Ovary (tissue), 7 donors: ENCODE measurements at regions not wholly inside any gene's neighbourhood (a gene's known extent, or its start where the extent isn't known, plus 50 kb on each side); places are given as distances from the start of the nearest gene placed in this dataset.
A peak's percentile ranks its signal among the peaks of the same experiment; 100 is the strongest.
"Not testable (repeated sequence)": the region's sequence is repeated elsewhere in the genome, so short reads cannot be mapped to it uniquely, and the experiment has no call there.

Source experiments
- DNase-seq, 5 donors: peaks; one replicate each; pipeline ENCODE4 v3.0.0-alpha.2; 2019 to 2020
- H3K27ac ChIP-seq, 2 donors: fragments of 200-600 bp; one replicate each; pipeline versions ENCODE4 v1.5.1 to v1.8.0; 2019 to 2022
- H3K27me3 ChIP-seq: fragments of 200-600 bp; one replicate; pipeline ENCODE4 v1.8.0; 2022
- H3K36me3 ChIP-seq: fragments of 200-600 bp; sonication (generic); one replicate; pipeline ENCODE4 v1.5.1; 2019
- H3K4me1 ChIP-seq: one replicate; pipeline ENCODE4 v1.8.1; 2013; ENCODE audit warnings: mild to moderate bottlenecking, moderate library complexity; ENCODE audit not compliant: insufficient read depth
- H3K4me3 ChIP-seq: fragments of 200-600 bp; sonication (generic); one replicate; pipeline ENCODE4 v1.5.1; 2017
- H3K9me3 ChIP-seq, 2 donors: fragments of 200-600 bp in 1 of 2; sonication (generic) in 1 of 2; one replicate each; pipeline versions ENCODE4 v1.5.1 to v1.8.1; 2013 to 2019; ENCODE audit warnings: mild to moderate bottlenecking in 1 of 2, moderate library complexity in 1 of 2
- EP300 ChIP-seq: sonication (generic); formaldehyde crosslinking; IDR thresholded peaks from one replicate; pipeline ENCODE4 v1.6.1; 2017; ENCODE audit warnings: antibody characterized with exemption
- POLR2A ChIP-seq: fragments of 450-650 bp; IDR thresholded peaks from one replicate; pipeline ENCODE4 v1.6.1; 2017; ENCODE audit warnings: antibody characterized with exemption, mild to moderate bottlenecking, moderate library complexity
- WGBS, 3 donors: extraction: QIAGEN DNeasy Blood & Tissue Kit in 1 of 3; methylation state at CpG; one replicate each; pipeline versions ENCODE4 v1.1.5 to v1.1.7; 2013 to 2017; 5-methylcytosine and 5-hydroxymethylcytosine counted together
- intact Hi-C, 4 donors: fragments of 100-400 bp; cut with DNase I; formaldehyde crosslinking; loops; one replicate each; pipeline versions ENCODE4 v1.11.0 to v1.15.1; 2022 to 2023
- TF ChIP-seq, protein P1 (sequence below), 3 donors: fragments of 450-650 bp in 2 of 3; fragments of 200-600 bp in 1 of 3; IDR thresholded peaks; one replicate each; pipeline versions ENCODE4 v1.5.1 to v1.8.0; 2016 to 2022; ENCODE audit warnings: antibody characterized with exemption in 3 of 3, mild to moderate bottlenecking in 1 of 3
- donor health status: DM: no; HTN: no; CAD: no; lungs with moderate emphysema.
- donor health status: DM: no; HTN: no; CAD: no.
- donor health status: Bipolar disorder and iron deficiency.
- donor health status: DM: no; HTN: no; CAD: no.
- donor health status: DM: yes; HTN: yes; CAD: no.

DNA sequence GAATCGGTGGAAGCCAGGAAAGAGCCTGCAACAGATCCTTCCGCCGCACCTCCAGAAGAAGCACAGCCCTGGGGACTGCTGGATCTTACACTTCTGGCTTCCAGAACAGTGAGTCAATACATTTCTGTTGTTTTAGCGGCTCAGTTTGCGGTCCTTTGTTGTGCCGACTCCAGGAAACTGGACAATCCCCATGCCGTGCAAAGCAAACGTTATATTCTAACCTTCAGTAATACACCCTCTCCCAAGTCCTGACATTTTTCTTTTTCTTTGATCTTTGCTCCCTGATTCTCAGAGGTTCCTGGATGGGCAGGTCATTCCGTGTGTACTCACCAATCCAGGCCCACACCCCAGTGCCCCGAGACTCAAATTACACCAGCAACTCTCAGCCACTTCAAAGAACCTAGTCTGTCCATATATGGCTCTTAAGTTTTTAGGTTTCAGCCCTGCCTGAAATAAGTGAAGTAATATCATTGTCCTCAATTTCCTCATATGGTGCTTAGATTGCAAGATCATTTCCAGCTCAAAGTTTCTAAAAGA, 387.1 kb upstream of the SGCG start:
- DNase-seq = no peak
- WGBS, 3 donors = 87 to 92% (median 87%) methylated on average over 10 of the region's 10 CpGs
- TF ChIP-seq POLR2A (no peak), EP300 (no peak)
- TF ChIP-seq, protein P1, sequence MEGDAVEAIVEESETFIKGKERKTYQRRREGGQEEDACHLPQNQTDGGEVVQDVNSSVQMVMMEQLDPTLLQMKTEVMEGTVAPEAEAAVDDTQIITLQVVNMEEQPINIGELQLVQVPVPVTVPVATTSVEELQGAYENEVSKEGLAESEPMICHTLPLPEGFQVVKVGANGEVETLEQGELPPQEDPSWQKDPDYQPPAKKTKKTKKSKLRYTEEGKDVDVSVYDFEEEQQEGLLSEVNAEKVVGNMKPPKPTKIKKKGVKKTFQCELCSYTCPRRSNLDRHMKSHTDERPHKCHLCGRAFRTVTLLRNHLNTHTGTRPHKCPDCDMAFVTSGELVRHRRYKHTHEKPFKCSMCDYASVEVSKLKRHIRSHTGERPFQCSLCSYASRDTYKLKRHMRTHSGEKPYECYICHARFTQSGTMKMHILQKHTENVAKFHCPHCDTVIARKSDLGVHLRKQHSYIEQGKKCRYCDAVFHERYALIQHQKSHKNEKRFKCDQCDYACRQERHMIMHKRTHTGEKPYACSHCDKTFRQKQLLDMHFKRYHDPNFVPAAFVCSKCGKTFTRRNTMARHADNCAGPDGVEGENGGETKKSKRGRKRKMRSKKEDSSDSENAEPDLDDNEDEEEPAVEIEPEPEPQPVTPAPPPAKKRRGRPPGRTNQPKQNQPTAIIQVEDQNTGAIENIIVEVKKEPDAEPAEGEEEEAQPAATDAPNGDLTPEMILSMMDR (IDR thresholded peaks at IDR 0.05) = no peak
- Histone ChIP-seq H3K27me3 (no peaks in the 10 kb centered on the region), H3K4me1 (no peaks in the 10 kb centered on the region), H3K27ac (no peak overlapping the region), H3K9me3 (no peaks in the 10 kb centered on the region), H3K4me3 (no peak overlapping the region), H3K36me3 (no peaks in the 10 kb centered on the region)
- intact Hi-C loops = no loop called here

DNA sequence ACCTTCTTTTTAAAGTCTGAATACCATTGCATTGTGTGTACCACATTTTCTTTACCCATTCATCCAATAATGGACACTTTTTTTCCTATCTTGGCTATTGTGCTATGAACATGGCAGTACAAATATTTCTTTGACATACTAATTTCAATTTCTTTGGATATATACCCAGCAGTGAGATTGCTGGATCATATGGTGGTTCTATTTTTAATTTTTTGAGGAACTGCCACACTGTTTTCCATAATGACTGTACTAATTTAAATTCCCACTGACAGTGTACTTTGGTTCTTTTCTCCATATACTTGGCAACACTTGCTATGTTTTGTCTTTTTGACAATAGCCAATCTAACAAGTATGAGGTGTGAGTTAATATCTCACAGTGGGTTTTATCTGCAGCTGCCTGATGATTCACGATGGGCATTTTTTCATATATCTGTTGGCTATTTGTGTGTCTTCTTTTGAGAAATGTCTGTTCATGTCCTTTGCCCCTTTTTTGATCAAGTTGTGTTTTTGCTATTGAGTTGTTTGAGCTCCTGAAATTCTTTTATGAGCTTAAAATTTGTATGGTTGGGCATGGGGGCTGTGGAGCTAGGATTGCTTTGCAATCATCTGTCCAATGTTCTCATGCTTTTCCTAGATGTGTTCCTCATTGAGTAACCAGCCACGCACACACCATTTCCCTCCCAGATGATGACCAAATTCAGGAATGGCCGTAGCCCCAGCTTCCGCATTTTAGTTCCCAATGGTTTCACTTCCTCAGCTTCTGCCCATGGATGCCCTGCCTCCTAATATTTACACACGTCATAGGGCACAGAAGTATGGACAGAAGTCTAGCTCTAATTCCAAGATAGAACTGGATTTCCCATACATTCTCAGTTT, 380.0 kb upstream of the SGCG start:
- intact Hi-C loops = loop anchor here in 2 of 4 donors (10.0 kb wide), 2 partner anchors 214 to 224 kb away; no protein-coding TSS in a partner anchor
- no peaks in the 10 kb centered on the region for H3K9me3 ChIP-seq
- TF ChIP-seq, protein P1 (IDR thresholded peaks at IDR 0.05) = no peak
- TF ChIP-seq POLR2A (no peak), EP300 (no peak)
- 58 to 66% (median 63%) methylated on average over 5 of the region's 5 CpGs for WGBS, 3 donors
- no peaks in the 10 kb centered on the region for H3K36me3 ChIP-seq
- no peak overlapping the region for H3K27ac ChIP-seq
- DNase-seq = no peak
- H3K4me3 ChIP-seq = no peak overlapping the region
- no peaks in the 10 kb centered on the region for H3K4me1 ChIP-seq
- H3K27me3 ChIP-seq = no peaks in the 10 kb centered on the region

DNA sequence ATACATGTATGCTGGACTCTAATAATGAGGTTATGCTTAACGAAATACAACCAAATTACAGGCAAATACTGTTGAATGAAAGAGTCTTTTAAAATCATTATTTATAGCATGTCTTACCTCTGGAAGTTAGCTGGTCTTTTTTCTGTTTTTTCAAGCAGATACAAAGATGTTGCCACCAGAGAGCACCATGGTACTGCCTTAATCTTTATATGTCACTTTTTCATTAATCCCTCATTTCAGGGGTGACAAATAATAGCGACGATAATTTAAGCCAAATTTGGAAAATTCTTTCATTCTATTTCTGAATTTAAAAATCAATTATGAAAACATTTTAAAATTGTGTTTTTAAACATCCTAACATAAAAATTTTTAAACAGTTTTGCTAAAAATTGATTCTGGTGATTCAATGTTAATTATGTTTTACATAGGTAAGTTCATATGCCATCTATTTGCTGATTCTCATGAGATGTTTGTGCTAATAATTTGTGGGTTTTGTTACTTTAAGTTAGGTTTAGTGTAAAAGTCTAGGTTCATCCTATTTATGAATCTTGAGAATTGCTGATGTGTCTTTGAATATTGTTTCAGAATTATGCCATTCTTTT, 379.3 kb upstream of the SGCG start:
- TF ChIP-seq, protein P1 (IDR thresholded peaks at IDR 0.05) = peak in 2 of 3 donors; percentile 26 to 28
- no peak for TF ChIP-seq EP300
- no peak for DNase-seq
- Histone ChIP-seq H3K9me3 (no peaks in the 10 kb centered on the region), H3K36me3 (no peaks in the 10 kb centered on the region), H3K4me1 (no peaks in the 10 kb centered on the region), H3K27me3 (no peaks in the 10 kb centered on the region), H3K27ac (no peak overlapping the region), H3K4me3 (no peak overlapping the region)
- WGBS, 3 donors = 23 to 31% (median 28%) methylated on average over 3 of the region's 3 CpGs
- intact Hi-C loops = loop anchor here in 2 of 4 donors (10.0 kb wide), 2 partner anchors 213 to 223 kb away; no protein-coding TSS in a partner anchor

DNA sequence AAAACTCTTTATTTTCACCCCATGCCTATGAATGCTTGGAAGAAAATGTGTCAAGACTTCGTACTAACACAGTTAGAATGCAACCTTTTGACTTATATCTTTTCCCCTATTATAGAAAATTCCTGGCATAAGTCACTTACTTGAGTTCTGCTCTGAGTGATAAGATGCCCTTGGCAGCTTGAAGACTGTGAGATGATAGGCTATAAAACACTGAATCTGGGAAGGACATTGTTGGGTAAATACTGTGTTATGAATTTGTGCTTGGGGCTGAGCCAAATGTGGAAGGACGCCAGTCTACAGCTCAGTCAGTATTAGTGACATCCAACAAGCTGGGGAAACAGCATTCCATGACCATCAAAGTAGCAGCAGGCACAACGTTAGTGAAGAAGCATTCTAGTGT, 368.0 kb upstream of the SGCG start:
- no peaks in the 10 kb centered on the region for H3K27me3 ChIP-seq
- no peaks in the 10 kb centered on the region for H3K9me3 ChIP-seq
- TF ChIP-seq EP300 = no peak
- TF ChIP-seq, protein P1 (IDR thresholded peaks at IDR 0.05) = no peak
- no peak for TF ChIP-seq POLR2A
- H3K4me3 ChIP-seq = no peak overlapping the region
- intact Hi-C loops = no loop called here
- DNase-seq = no peak
- peaks cover 1% of the 10 kb centered on the region for H3K4me1 ChIP-seq
- H3K27ac ChIP-seq = no peak overlapping the region
- no peaks in the 10 kb centered on the region for H3K36me3 ChIP-seq
- 10 to 25% (median 13%) methylated on average over 3 of the region's 3 CpGs for WGBS, 3 donors

DNA sequence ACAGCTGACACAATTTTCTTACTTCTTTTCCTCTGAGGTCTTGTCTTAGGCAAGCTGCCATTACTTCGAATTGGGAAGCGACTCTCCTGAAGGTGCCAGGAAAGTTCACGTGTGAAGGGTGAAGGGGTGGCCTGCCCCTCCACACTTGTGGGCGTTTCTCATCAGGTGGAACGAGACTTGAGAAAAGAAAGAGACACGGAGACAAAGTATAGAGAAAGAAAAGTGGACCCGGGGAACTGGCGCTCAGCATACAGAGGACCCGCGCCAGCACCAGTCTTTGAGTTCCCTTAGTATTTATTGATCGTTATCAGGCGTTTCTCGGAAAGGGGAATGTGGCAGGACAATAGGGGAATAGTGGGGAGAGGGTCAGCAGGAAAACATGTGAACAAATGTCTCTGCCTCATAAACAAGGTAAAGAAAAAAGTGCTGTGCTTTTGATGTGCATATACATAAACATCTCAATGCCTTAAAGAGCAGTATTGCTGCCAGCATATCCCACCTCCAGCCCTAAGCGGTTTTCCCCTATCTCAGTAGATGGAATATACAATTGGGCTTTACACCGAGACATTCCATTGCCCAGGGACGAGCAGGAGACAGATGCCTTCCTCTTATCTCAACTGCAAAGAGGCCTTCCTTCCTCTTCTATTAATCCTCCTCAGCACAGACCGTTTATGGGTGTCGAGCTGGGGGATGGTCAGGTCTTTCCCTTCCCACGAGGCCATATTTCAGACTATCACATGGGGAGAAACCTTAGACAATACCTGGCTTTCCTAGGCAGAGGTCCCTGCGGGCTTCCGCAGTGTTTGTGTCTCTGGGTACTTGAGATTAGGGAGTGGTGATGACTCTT, 367.0 kb upstream of the SGCG start:
- H3K27ac ChIP-seq, intact Hi-C loops, H3K36me3 ChIP-seq, H3K4me3 ChIP-seq, H3K4me1 ChIP-seq, H3K9me3 ChIP-seq, H3K27me3 ChIP-seq, DNase-seq: not testable (repeated sequence)
- WGBS, 3 donors = 28 to 51% (median 37%) methylated on average over 21 of the region's 21 CpGs

DNA sequence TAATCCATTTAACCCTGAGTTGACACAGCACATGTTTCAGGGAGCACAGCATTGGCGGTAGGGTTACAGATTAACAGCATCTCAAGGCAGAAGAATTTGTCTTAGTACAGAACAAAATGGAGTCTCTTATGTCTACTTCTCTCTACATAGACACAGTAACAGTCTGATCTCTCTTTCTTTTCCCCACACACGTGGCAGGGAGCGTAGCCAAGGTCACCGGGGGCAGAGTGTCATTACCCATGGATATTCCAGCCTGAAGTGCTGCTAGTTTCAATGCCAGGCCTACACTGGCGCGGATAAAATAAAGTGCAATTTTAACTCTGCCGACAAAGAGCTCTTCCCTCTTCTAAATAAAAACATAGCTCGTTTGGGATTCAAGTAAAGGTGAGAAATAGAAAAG, 366.3 kb upstream of the SGCG start:
- H3K27me3 ChIP-seq, H3K4me1 ChIP-seq, intact Hi-C loops, H3K4me3 ChIP-seq, H3K36me3 ChIP-seq, H3K9me3 ChIP-seq, DNase-seq, H3K27ac ChIP-seq: not testable (repeated sequence)
- 77 to 84% (median 78%) methylated on average over 8 of the region's 8 CpGs for WGBS, 3 donors
